Ovary (tissue), 7 donors: ENCODE measurements at regions not wholly inside any gene's neighbourhood (a gene's known extent, or its start where the extent isn't known, plus 50 kb on each side); places are given as distances from the start of the nearest gene placed in this dataset.

Source experiments
- DNase-seq, 5 donors: peaks; one replicate each; pipeline ENCODE4 v3.0.0-alpha.2; 2019 to 2020
- H3K27ac ChIP-seq, 2 donors: fragments of 200-600 bp; one replicate each; pipeline versions ENCODE4 v1.5.1 to v1.8.0; 2019 to 2022
- H3K27me3 ChIP-seq: fragments of 200-600 bp; one replicate; pipeline ENCODE4 v1.8.0; 2022
- H3K36me3 ChIP-seq: fragments of 200-600 bp; sonication (generic); one replicate; pipeline ENCODE4 v1.5.1; 2019
- H3K4me1 ChIP-seq: one replicate; pipeline ENCODE4 v1.8.1; 2013; ENCODE audit warnings: mild to moderate bottlenecking, moderate library complexity; ENCODE audit not compliant: insufficient read depth
- H3K4me3 ChIP-seq: fragments of 200-600 bp; sonication (generic); one replicate; pipeline ENCODE4 v1.5.1; 2017
- H3K9me3 ChIP-seq, 2 donors: fragments of 200-600 bp in 1 of 2; sonication (generic) in 1 of 2; one replicate each; pipeline versions ENCODE4 v1.5.1 to v1.8.1; 2013 to 2019; ENCODE audit warnings: mild to moderate bottlenecking in 1 of 2, moderate library complexity in 1 of 2
- EP300 ChIP-seq: sonication (generic); formaldehyde crosslinking; IDR thresholded peaks from one replicate; pipeline ENCODE4 v1.6.1; 2017; ENCODE audit warnings: antibody characterized with exemption
- POLR2A ChIP-seq: fragments of 450-650 bp; IDR thresholded peaks from one replicate; pipeline ENCODE4 v1.6.1; 2017; ENCODE audit warnings: antibody characterized with exemption, mild to moderate bottlenecking, moderate library complexity
- WGBS, 3 donors: extraction: QIAGEN DNeasy Blood & Tissue Kit in 1 of 3; methylation state at CpG; one replicate each; pipeline versions ENCODE4 v1.1.5 to v1.1.7; 2013 to 2017; 5-methylcytosine and 5-hydroxymethylcytosine counted together
- intact Hi-C, 4 donors: fragments of 100-400 bp; cut with DNase I; formaldehyde crosslinking; loops; one replicate each; pipeline versions ENCODE4 v1.11.0 to v1.15.1; 2022 to 2023
- TF ChIP-seq, protein P1 (sequence below), 3 donors: fragments of 450-650 bp in 2 of 3; fragments of 200-600 bp in 1 of 3; IDR thresholded peaks; one replicate each; pipeline versions ENCODE4 v1.5.1 to v1.8.0; 2016 to 2022; ENCODE audit warnings: antibody characterized with exemption in 3 of 3, mild to moderate bottlenecking in 1 of 3
- donor health status: DM: no; HTN: no; CAD: no; lungs with moderate emphysema.
- donor health status: DM: no; HTN: no; CAD: no.
- donor health status: Bipolar disorder and iron deficiency.
- donor health status: DM: no; HTN: no; CAD: no.
- donor health status: DM: yes; HTN: yes; CAD: no.

DNA sequence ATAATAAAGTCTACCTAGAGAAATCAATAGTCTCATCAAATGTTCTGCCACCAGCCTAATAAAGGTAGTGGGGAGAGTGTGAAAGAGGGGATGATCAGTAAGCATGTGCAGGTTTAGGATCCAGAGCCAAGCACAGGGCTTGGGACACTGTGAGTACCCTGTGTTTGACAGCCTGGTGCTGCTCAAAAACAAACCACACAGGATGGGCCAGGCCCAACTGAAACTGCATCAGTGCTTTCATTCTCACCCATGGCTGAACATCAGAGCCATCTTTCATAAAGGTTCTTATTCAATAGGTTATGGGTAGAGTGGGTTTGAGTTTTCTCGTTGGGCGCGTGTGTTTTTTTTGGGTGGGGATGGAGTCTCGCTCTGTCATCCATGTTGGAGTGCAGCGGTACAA lies 87.3 kb upstream of the NHSL1 start:
- TF ChIP-seq POLR2A, result no peak
- TF ChIP-seq EP300, result no peak
- TF ChIP-seq, protein P1, sequence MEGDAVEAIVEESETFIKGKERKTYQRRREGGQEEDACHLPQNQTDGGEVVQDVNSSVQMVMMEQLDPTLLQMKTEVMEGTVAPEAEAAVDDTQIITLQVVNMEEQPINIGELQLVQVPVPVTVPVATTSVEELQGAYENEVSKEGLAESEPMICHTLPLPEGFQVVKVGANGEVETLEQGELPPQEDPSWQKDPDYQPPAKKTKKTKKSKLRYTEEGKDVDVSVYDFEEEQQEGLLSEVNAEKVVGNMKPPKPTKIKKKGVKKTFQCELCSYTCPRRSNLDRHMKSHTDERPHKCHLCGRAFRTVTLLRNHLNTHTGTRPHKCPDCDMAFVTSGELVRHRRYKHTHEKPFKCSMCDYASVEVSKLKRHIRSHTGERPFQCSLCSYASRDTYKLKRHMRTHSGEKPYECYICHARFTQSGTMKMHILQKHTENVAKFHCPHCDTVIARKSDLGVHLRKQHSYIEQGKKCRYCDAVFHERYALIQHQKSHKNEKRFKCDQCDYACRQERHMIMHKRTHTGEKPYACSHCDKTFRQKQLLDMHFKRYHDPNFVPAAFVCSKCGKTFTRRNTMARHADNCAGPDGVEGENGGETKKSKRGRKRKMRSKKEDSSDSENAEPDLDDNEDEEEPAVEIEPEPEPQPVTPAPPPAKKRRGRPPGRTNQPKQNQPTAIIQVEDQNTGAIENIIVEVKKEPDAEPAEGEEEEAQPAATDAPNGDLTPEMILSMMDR (IDR thresholded peaks at IDR 0.05), result no peak
- 94 to 96% (median 95%) methylated on average over 5 of the region's 5 CpGs for whole genome bisulfite sequencing, 3 donors
- intact Hi-C loops, result loop anchor here in 2 of 4 donors (5.0 to 10.0 kb wide), 2 partner anchors 152 to 181 kb away; no protein-coding TSS in a partner anchor
- DNase-seq, result no peak
- no peak overlapping the region for H3K27ac ChIP-seq
- H3K9me3 ChIP-seq, result no peaks in the 10 kb centered on the region
- no peak overlapping the region for H3K4me3 ChIP-seq
- H3K36me3 ChIP-seq, result no peaks in the 10 kb centered on the region
- no peaks in the 10 kb centered on the region for H3K27me3 ChIP-seq
- H3K4me1 ChIP-seq, result no peaks in the 10 kb centered on the region

DNA sequence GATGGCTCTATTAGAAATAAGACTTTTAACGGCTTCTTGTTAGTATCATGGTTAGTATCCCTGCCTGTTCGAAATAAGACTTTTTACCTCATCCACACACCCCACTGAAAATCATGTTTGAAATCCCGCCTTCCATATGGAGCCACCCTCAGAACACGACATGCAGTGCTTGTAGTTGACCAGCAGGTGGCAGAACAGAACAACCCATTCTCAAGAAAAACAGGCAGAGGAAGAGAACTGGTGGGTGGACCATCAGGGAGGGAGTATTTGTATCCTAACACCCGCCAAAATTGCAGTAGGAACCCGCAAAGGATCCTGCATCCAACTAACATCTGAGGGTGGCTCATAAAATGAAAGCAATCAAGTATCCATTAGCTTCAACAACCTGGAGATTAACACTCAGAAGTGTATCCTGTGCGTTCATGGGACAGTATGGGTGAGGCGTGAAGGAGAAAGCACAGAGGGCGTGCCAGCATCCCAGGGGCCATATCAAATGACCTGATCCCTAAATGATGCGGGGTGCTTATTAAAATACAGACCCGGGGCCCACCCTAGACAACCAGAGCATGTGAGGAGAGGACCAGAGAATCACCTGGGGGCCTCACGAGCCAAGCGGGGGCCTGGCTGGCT lies 89.6 kb upstream of the NHSL1 start:
- DNase-seq, result peak; percentile 23 to 62 (median 45)
- Histone ChIP-seq H3K36me3 (no peaks in the 10 kb centered on the region), H3K4me1 (peaks cover 1% of the 10 kb centered on the region), H3K27ac (no peak overlapping the region), H3K9me3 (no peaks in the 10 kb centered on the region), H3K4me3 (no peak overlapping the region), H3K27me3 (no peaks in the 10 kb centered on the region)
- TF ChIP-seq, protein P1 (IDR thresholded peaks at IDR 0.05), result peak; percentile 57 to 68 (median 62)
- no peak for TF ChIP-seq POLR2A
- TF ChIP-seq EP300, result no peak
- intact Hi-C loops, result loop anchor here in 2 of 4 donors (5.0 to 10.0 kb wide), 2 partner anchors 154 to 178 kb away; no protein-coding TSS in a partner anchor
- WGBS, 3 donors, result 38 to 40% (median 39%) methylated on average over 13 of the region's 13 CpGs

DNA sequence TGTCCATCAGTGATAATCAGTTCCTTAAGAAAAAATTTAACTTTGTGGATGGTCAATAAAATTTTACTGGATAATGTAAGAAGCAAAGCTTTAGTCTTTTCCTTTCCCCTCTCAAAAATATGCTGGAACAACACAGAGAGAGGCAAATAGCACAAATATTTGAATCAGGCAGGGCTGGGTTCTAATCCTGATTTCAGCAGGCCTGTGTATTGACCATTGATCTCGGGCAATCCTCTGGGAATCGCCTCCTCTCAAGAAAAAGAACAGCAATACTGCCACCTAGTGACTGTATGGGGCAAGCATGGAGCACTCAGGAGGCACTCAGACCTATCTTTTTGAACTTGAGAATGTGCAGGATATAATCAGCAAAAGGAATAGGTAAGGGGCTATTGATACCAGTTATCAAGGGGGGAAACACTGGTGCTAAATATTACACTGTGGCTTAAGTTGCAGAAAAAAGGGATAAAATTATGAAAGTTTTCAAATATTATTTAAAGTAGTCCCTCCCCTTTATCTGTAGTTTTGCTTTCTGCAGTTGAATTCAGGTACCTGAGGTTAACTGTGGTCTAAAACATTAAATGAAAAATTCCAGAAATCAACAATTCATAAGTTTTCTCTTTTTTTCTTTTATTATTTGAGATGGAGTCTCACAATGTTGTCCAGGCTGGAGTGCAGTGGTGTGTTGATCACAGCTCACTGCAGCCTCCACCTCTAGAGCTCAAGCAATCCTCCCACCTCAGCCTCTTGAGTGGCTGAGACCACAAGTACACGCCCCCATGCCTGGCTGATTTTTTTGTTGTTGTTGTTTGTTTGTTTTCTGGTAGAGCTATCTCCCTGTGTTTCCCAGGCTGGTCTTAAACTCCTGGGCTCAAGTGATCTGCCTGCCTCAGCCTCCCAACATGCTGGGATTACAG lies 91.8 kb upstream of the NHSL1 start:
- H3K27ac ChIP-seq, result no peak overlapping the region
- no peaks in the 10 kb centered on the region for H3K36me3 ChIP-seq
- DNase-seq, result peak in 3 of 5 donors; percentile 31 to 56 (median 46)
- peaks cover 1% of the 10 kb centered on the region for H3K4me1 ChIP-seq
- 14 to 29% (median 20%) methylated on average over 3 of the region's 3 CpGs for WGBS, 3 donors
- H3K27me3 ChIP-seq, result no peaks in the 10 kb centered on the region
- H3K9me3 ChIP-seq, result no peaks in the 10 kb centered on the region
- no peak for TF ChIP-seq EP300
- TF ChIP-seq, protein P1 (IDR thresholded peaks at IDR 0.05), result peak; percentile 24 to 72 (median 55)
- TF ChIP-seq POLR2A, result no peak
- intact Hi-C loops, result loop anchor here in 3 of 4 donors (2.0 to 10.0 kb wide), 4 partner anchors 174 to 479 kb away; no protein-coding TSS in a partner anchor
- no peak overlapping the region for H3K4me3 ChIP-seq

GRCh38 chr6:138592749-138593123 lies 93.4 kb upstream of the NHSL1 start:
- no peaks in the 10 kb centered on the region for H3K27me3 ChIP-seq
- no peak for TF ChIP-seq EP300
- no peak for TF ChIP-seq POLR2A
- TF ChIP-seq, protein P1 (IDR thresholded peaks at IDR 0.05), result no peak
- no peak overlapping the region for H3K27ac ChIP-seq
- peaks cover 1% of the 10 kb centered on the region for H3K4me1 ChIP-seq
- intact Hi-C loops, result loop anchor here in 3 of 4 donors (5.0 to 10.0 kb wide), 3 partner anchors 172 to 480 kb away; no protein-coding TSS in a partner anchor
- H3K4me3 ChIP-seq, result no peak overlapping the region
- H3K9me3 ChIP-seq, result no peaks in the 10 kb centered on the region
- 89 to 94% (median 93%) methylated on average over 1 of the region's 1 CpG for WGBS, 3 donors
- no peak for DNase-seq
- H3K36me3 ChIP-seq, result no peaks in the 10 kb centered on the region
